H1 (cell line): ENCODE measurements at regions not wholly inside any gene's neighbourhood (a gene's known extent, or its start where the extent isn't known, plus 50 kb on each side); places are given as distances from the start of the nearest gene placed in this dataset.

ENCODE experiments used
- CTCF ChIA-PET: fragments of 300-600 bp; sonication (Branson Sonifier 250); formaldehyde crosslinking; loops from one replicate; lab custom pipeline; 2021; ENCODE audit not compliant: partially characterized antibody; lab: Charles Lee
- POLR2A ChIA-PET: fragments of 300-600 bp; sonication (Branson Sonifier 250); formaldehyde crosslinking; loops from one replicate; lab custom pipeline; 2021; ENCODE audit warnings: inconsistent platforms; ENCODE audit not compliant: partially characterized antibody; lab: Charles Lee
- DNase-seq, 2 experiments: peaks; one replicate each; pipeline versions ENCODE4 v3.0.0 to v3.0.0-alpha.2; 2010 to 2022; ENCODE audit warnings: low spot score in 2 of 2, low read depth in 1 of 2, mixed read lengths in 1 of 2
- FAIRE-seq: peaks from 2 replicates; lab custom pipeline; 2011; peaks lifted over from hg19 to GRCh38; lab: Jason Lieb, UNC
- H2AFZ ChIP-seq: 2 replicates; pipeline ENCODE4 v1.8.1; 2012; ENCODE audit warnings: low read length, inconsistent platforms
- H2AK5ac ChIP-seq: 2 replicates; pipeline ENCODE4 v1.6.1; 2013; ENCODE audit warnings: low read depth, low read length
- H2BK120ac ChIP-seq: replicated peaks from 2 replicates; pipeline ENCODE3; 2013; ENCODE audit warnings: low read depth, low read length, inconsistent platforms
- H2BK12ac ChIP-seq: 2 replicates; pipeline ENCODE4 v1.6.1; 2013; ENCODE audit warnings: low read depth, low read length
- H2BK15ac ChIP-seq: 2 replicates; pipeline ENCODE4 v1.6.1; 2013; ENCODE audit warnings: low read length
- H2BK20ac ChIP-seq: 2 replicates; pipeline ENCODE4 v1.6.1; 2013; ENCODE audit warnings: low read length
- H2BK5ac ChIP-seq: 2 replicates; pipeline ENCODE4 v1.6.1; 2013; ENCODE audit warnings: low read depth, low read length
- H3K14ac ChIP-seq: 2 replicates; pipeline ENCODE4 v1.6.1; 2013; ENCODE audit warnings: inconsistent platforms; ENCODE audit not compliant: insufficient read length
- H3K18ac ChIP-seq: 2 replicates; pipeline ENCODE4 v1.6.1; 2013; ENCODE audit warnings: low read length; ENCODE audit errors: extremely low read depth
- H3K23ac ChIP-seq: 2 replicates; pipeline ENCODE4 v1.6.1; 2013; ENCODE audit warnings: inconsistent platforms; ENCODE audit not compliant: insufficient read length
- H3K23me2 ChIP-seq: 2 replicates; pipeline ENCODE4 v1.6.1; 2013; ENCODE audit warnings: low read depth, low read length
- H3K27ac ChIP-seq: 2 replicates; pipeline ENCODE4 v1.6.1; 2011; ENCODE audit warnings: low read depth, low read length, inconsistent platforms
- H3K27me3 ChIP-seq, 4 experiments: replicated peaks in 1 of 4; 1 replicate in 1 of 4; 2 replicates in 3 of 4; pipeline versions ENCODE4 v1.6.1 to v1.8.1; 2011 to 2013; ENCODE audit warnings: low read length in 3 of 4, mild to moderate bottlenecking in 3 of 4, inconsistent platforms in 2 of 4, mixed read lengths in 2 of 4, moderate library complexity in 1 of 4; ENCODE audit not compliant: control insufficient read depth in 3 of 4, insufficient read depth in 3 of 4; ENCODE audit errors: extremely low read depth in 1 of 4
- H3K36me3 ChIP-seq, 4 experiments: 2 replicates each; pipeline versions ENCODE4 v1.6.1 to v1.8.1; 2011 to 2013; ENCODE audit warnings: mild to moderate bottlenecking in 4 of 4, low read length in 3 of 4, moderate library complexity in 2 of 4, control low read depth in 1 of 4, inconsistent platforms in 1 of 4; ENCODE audit not compliant: insufficient read depth in 4 of 4, control insufficient read depth in 2 of 4
- H3K4ac ChIP-seq: replicated peaks from 2 replicates; pipeline ENCODE3; 2013; ENCODE audit warnings: low read length, low read depth, mixed read lengths, inconsistent platforms; ENCODE audit not compliant: insufficient read length
- H3K4me1 ChIP-seq, 4 experiments: replicated peaks in 1 of 4; 1 replicate in 1 of 4; 2 replicates in 3 of 4; pipeline versions ENCODE4 v1.6.1 to v1.8.1; 2011 to 2013; ENCODE audit warnings: low read length in 3 of 4, inconsistent platforms in 2 of 4, mixed read lengths in 1 of 4; ENCODE audit not compliant: insufficient read depth in 4 of 4, control insufficient read depth in 3 of 4
- H3K4me2 ChIP-seq, 2 experiments: 2 replicates each; pipeline versions ENCODE4 v1.6.1 to v1.8.1; 2011 to 2013; ENCODE audit warnings: low read depth in 2 of 2, low read length in 2 of 2, control low read depth in 1 of 2, inconsistent platforms in 1 of 2, mild to moderate bottlenecking in 1 of 2; ENCODE audit not compliant: insufficient read depth in 1 of 2
- H3K4me3 ChIP-seq, 4 experiments: fragments of 200-600, 300-600 bp in 1 of 4; sonication (generic), shearing (Covaris generic), sonication (Bioruptor Twin) in 1 of 4; 2 replicates each; pipeline versions ENCODE4 v1.5.1 to v1.8.1; 2011 to 2016; ENCODE audit warnings: low read length in 4 of 4, low read depth in 3 of 4, control low read depth in 2 of 4, inconsistent platforms in 2 of 4, mild to moderate bottlenecking in 2 of 4, mixed read lengths in 1 of 4, moderate library complexity in 1 of 4; ENCODE audit not compliant: insufficient read depth in 2 of 4; ENCODE audit errors: extremely low read depth in 1 of 4
- H3K56ac ChIP-seq: replicated peaks from 2 replicates; pipeline ENCODE3; 2013; ENCODE audit warnings: low read depth, mild to moderate bottlenecking, mixed read lengths, low read length, inconsistent platforms; ENCODE audit not compliant: insufficient read length
- H3K79me1 ChIP-seq: 2 replicates; pipeline ENCODE4 v1.6.1; 2013; ENCODE audit warnings: low read depth, low read length, control low read depth
- H3K79me2 ChIP-seq, 2 experiments: 2 replicates each; pipeline versions ENCODE4 v1.6.1 to v1.8.1; 2012 to 2013; ENCODE audit warnings: low read length in 2 of 2, mild to moderate bottlenecking in 2 of 2, inconsistent platforms in 1 of 2; ENCODE audit not compliant: insufficient read depth in 2 of 2, control insufficient read depth in 1 of 2
- H3K9ac ChIP-seq, 4 experiments: replicated peaks in 1 of 4; 1 replicate in 1 of 4; 2 replicates in 3 of 4; pipeline versions ENCODE4 v1.6.1 to v1.8.1; 2011 to 2013; ENCODE audit warnings: low read depth in 3 of 4, low read length in 3 of 4, control low read depth in 2 of 4, mild to moderate bottlenecking in 2 of 4, moderate library complexity in 2 of 4, inconsistent platforms in 1 of 4; ENCODE audit errors: extremely low read depth in 1 of 4
- H3K9me3 ChIP-seq, 2 experiments: 2 replicates each; pipeline versions ENCODE4 v1.6.1 to v1.8.1; 2012 to 2013; ENCODE audit warnings: mild to moderate bottlenecking in 2 of 2, moderate library complexity in 2 of 2, control low read depth in 1 of 2, inconsistent platforms in 1 of 2, low read depth in 1 of 2, low read length in 1 of 2, mixed read lengths in 1 of 2; ENCODE audit not compliant: insufficient read depth in 2 of 2
- H4K20me1 ChIP-seq, 2 experiments: replicated peaks in 1 of 2; 2 replicates each; pipeline versions ENCODE3 to v1.8.1; 2011 to 2013; ENCODE audit warnings: inconsistent platforms in 2 of 2, low read length in 2 of 2, mild to moderate bottlenecking in 1 of 2; ENCODE audit not compliant: insufficient read depth in 2 of 2, control insufficient read depth in 1 of 2
- H4K5ac ChIP-seq: 2 replicates; pipeline ENCODE4 v1.6.1; 2013; ENCODE audit warnings: low read length, low read depth, mixed read lengths, inconsistent platforms; ENCODE audit not compliant: insufficient read length
- H4K8ac ChIP-seq: 2 replicates; pipeline ENCODE4 v1.8.0; 2013; ENCODE audit warnings: mild to moderate bottlenecking, moderate library complexity, low read length, inconsistent platforms; ENCODE audit not compliant: insufficient read depth; ENCODE audit errors: extremely low read depth
- H4K91ac ChIP-seq: replicated peaks from 2 replicates; pipeline ENCODE3; 2013; ENCODE audit warnings: low read length, mixed read lengths, inconsistent platforms; ENCODE audit not compliant: insufficient read length
- ASH2L ChIP-seq: fragments of 200-600, 300-600 bp; sonication (generic); IDR thresholded peaks from one replicate; pipeline ENCODE4 v1.7.1; 2017; ENCODE audit warnings: low read length
- CBX5 ChIP-seq: fragments of 300-800, 300-1000 bp; sonication (generic); IDR thresholded peaks from 2 replicates; pipeline ENCODE4 v1.7.1; 2016; ENCODE audit warnings: antibody characterized with exemption, low read length, low read depth
- CBX8 ChIP-seq: fragments of 300-800, 300-1000 bp; sonication (generic); IDR thresholded peaks from 2 replicates; pipeline ENCODE4 v1.7.1; 2016; ENCODE audit warnings: low read depth, low read length, borderline replicate concordance
- CEBPB ChIP-seq: IDR thresholded peaks from 2 replicates; pipeline ENCODE4 v1.6.1; 2012; ENCODE audit warnings: low read depth, low read length
- CHD1 ChIP-seq: IDR thresholded peaks from 2 replicates; pipeline ENCODE4 v1.6.1; 2012; ENCODE audit warnings: low read depth, low read length, improper control_type of control experiment
- GABPA ChIP-seq: IDR thresholded peaks from 2 replicates; pipeline ENCODE4 v1.6.1; 2011; ENCODE audit warnings: mild to moderate bottlenecking, low read length, moderate library complexity, borderline replicate concordance; ENCODE audit not compliant: insufficient read depth
- HDAC6 ChIP-seq: IDR thresholded peaks from one replicate; pipeline ENCODE4 v1.7.1; 2012; ENCODE audit warnings: low read depth, mild to moderate bottlenecking, inconsistent platforms, low read length, moderate library complexity
- KDM1A ChIP-seq: fragments of 200-600, 300-600 bp; sonication (generic); IDR thresholded peaks from 2 replicates; pipeline ENCODE4 v1.7.1; 2016; ENCODE audit warnings: mild to moderate bottlenecking, low read length, borderline replicate concordance
- RAD21 ChIP-seq, 2 experiments: IDR thresholded peaks in 1 of 2; conservative IDR thresholded peaks in 1 of 2; 2 replicates each; pipeline ENCODE4 v1.6.1; 2011; ENCODE audit warnings: low read depth in 2 of 2, low read length in 2 of 2, improper control_type of control experiment in 1 of 2, inconsistent platforms in 1 of 2, mild to moderate bottlenecking in 1 of 2, moderate library complexity in 1 of 2
- RBBP5 ChIP-seq: IDR thresholded peaks from 2 replicates; pipeline ENCODE4 v1.7.1; 2012; ENCODE audit warnings: low read depth, mild to moderate bottlenecking, inconsistent platforms, low read length, moderate library complexity, borderline replicate concordance
- SAP30 ChIP-seq: fragments of 300-600 bp; sonication (generic); IDR thresholded peaks from 2 replicates; pipeline ENCODE4 v1.7.1; 2012; ENCODE audit warnings: low read length, moderate library complexity, mild to moderate bottlenecking, inconsistent platforms; ENCODE audit not compliant: insufficient read depth, insufficient replicate concordance
- SIRT6 ChIP-seq: IDR thresholded peaks from one replicate; pipeline ENCODE4 v1.7.1; 2012; ENCODE audit warnings: low read length, inconsistent platforms
- SP2 ChIP-seq: IDR thresholded peaks from 2 replicates; pipeline ENCODE4 v1.6.1; 2012; ENCODE audit warnings: mild to moderate bottlenecking, low read length, inconsistent platforms
- SUZ12 ChIP-seq: fragments of 200-600 bp; sonication (generic); IDR thresholded peaks from 2 replicates; pipeline ENCODE4 v1.6.1; 2012; ENCODE audit warnings: mild to moderate bottlenecking, inconsistent platforms, low read length, moderate library complexity, mixed read lengths
- ZNF274 ChIP-seq: IDR thresholded peaks from 2 replicates; pipeline ENCODE4 v1.7.0; 2012; ENCODE audit warnings: low read length, borderline replicate concordance; ENCODE audit errors: extremely low read depth
- TF ChIP-seq, protein P1 (sequence below): IDR thresholded peaks from 2 replicates; pipeline ENCODE4 v1.6.1; 2011; ENCODE audit warnings: low read depth, mild to moderate bottlenecking, low read length; ENCODE audit not compliant: insufficient read depth

DNA sequence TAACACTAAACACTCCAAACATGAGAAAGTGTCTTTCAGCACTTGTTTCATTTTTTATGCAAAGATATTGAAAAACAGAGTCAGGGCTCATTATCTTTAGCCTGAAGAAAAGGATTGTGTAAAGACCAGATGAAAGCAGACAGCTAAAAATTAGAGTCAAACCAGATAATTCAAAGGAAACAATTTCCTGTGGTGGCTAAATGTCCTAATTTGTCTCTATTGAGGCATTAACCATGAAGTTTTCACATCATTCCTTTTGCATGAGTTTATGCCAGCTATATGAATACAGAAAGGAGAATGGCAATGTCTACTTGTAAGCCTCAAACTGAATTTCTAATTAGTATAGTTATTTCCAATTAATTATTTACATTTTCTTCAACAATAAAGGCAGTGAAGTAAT lies 338.5 kb downstream of the FSCB start:
- Histone ChIP-seq H2BK15ac (no peak overlapping the region), H4K5ac (no peak overlapping the region), H2BK12ac (no peak overlapping the region), H4K8ac (no peak overlapping the region), H3K79me1 (no peaks in the 10 kb centered on the region), H3K23ac (no peak overlapping the region), H4K20me1 (no peaks in the 10 kb centered on the region), H3K4me1 (no peaks in the 10 kb centered on the region), H3K23me2 (no peaks in the 10 kb centered on the region), H3K56ac (no peak overlapping the region), H2AFZ (no peak overlapping the region), H4K91ac (no peak overlapping the region), H3K9me3 (no peaks in the 10 kb centered on the region), H3K4me2 (no peak overlapping the region), H3K4ac (no peak overlapping the region), H2AK5ac (no peak overlapping the region), H3K36me3 (no peaks in the 10 kb centered on the region), H2BK120ac (no peak overlapping the region), H3K9ac (no peak overlapping the region), H2BK20ac (no peak overlapping the region), H3K27me3 (no peaks in the 10 kb centered on the region), H3K14ac (no peak overlapping the region), H3K79me2 (no peaks in the 10 kb centered on the region), H3K18ac (no peak overlapping the region), H3K4me3 (no peak overlapping the region), H2BK5ac (no peak overlapping the region), H3K27ac (no peak overlapping the region)
- DNase-seq (no peak), FAIRE-seq (no peak)
- CTCF ChIA-PET, result no interaction called here
- POLR2A ChIA-PET, result no interaction called here
- no peak for TF ChIP-seq CEBPB
- no peak for TF ChIP-seq CBX8
- TF ChIP-seq RBBP5, result no peak
- TF ChIP-seq GABPA, result no peak
- no peak for TF ChIP-seq SUZ12
- no peak for TF ChIP-seq ASH2L
- no peak for TF ChIP-seq SP2
- TF ChIP-seq RAD21 (IDR thresholded peaks at IDR 0.05 in 1 of 2, conservative IDR thresholded peaks at IDR 0.05 in 1 of 2; ENCODE audit: low read depth in 2 of 2, low read length in 2 of 2), result no peak
- TF ChIP-seq, protein P1, sequence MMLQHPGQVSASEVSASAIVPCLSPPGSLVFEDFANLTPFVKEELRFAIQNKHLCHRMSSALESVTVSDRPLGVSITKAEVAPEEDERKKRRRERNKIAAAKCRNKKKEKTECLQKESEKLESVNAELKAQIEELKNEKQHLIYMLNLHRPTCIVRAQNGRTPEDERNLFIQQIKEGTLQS, result no peak
- TF ChIP-seq HDAC6, result no peak
- TF ChIP-seq SIRT6, result no peak
- TF ChIP-seq SAP30, result no peak
- TF ChIP-seq KDM1A, result no peak
- no peak for TF ChIP-seq CHD1
- TF ChIP-seq ZNF274, result no peak
- TF ChIP-seq CBX5, result no peak
